ENCODE measurements at regions not wholly inside any gene's neighbourhood (a gene's known extent, or its start where the extent isn't known, plus 50 kb on each side); places are given as distances from the start of the nearest gene placed in this dataset.

- peak; percentile 83 for DNase-seq
Observed at GRCh38 chr9:129336601-129337331, 158.7 kb upstream of the IER5L start.

GRCh38 chr9:129336130-129336528 lies 158.1 kb upstream of the IER5L start:
- peak; percentile 79 for DNase-seq

- DNase-seq: no peak
Observed at GRCh38 chr9:129335464-129336129, 157.5 kb upstream of the IER5L start.

- peak; percentile 99 for DNase-seq
Observed at GRCh38 chr9:129334105-129334935, 156.3 kb upstream of the IER5L start.

GRCh38 chr9:129333617-129334104 lies 155.6 kb upstream of the IER5L start:
- DNase-seq: no peak

GRCh38 chr9:129332581-129332980 lies 154.5 kb upstream of the IER5L start:
- no peak for DNase-seq

GRCh38 chr9:129331772-129332500 lies 153.9 kb upstream of the IER5L start:
- no peak for DNase-seq

GRCh38 chr9:129331493-129331765 lies 153.4 kb upstream of the IER5L start:
- no peak for DNase-seq

GRCh38 chr9:129330711-129331492 lies 152.8 kb upstream of the IER5L start:
- DNase-seq: no peak

- DNase-seq: peak; percentile 66
Observed at GRCh38 chr9:129328355-129329042, 150.4 kb upstream of the IER5L start.

- no peak for DNase-seq
Observed at GRCh38 chr9:129327552-129328328, 149.7 kb upstream of the IER5L start.

- no peak for DNase-seq
Observed at GRCh38 chr9:129326061-129327005, 148.3 kb upstream of the IER5L start.

GRCh38 chr9:129324808-129325502 lies 146.9 kb upstream of the IER5L start:
- no peak for DNase-seq

- DNase-seq: no peak
Observed at GRCh38 chr9:129323999-129324553, 146.0 kb upstream of the IER5L start.

- no peak for DNase-seq
Observed at GRCh38 chr9:129323376-129323998, 145.4 kb upstream of the IER5L start.

GRCh38 chr9:129322641-129323375 lies 144.7 kb upstream of the IER5L start:
- no peak for DNase-seq

GRCh38 chr9:129322022-129322621 lies 144.1 kb upstream of the IER5L start:
- no peak for DNase-seq

All from fibroblast of skin of right biceps (primary cell).